Epithelial cell of esophagus (primary cell): ENCODE measurements at regions not wholly inside any gene's neighbourhood (a gene's known extent, or its start where the extent isn't known, plus 50 kb on each side); places are given as distances from the start of the nearest gene placed in this dataset.

Source experiments
- DNase-seq: peaks from one replicate; pipeline ENCODE4 v3.0.0; 2010; ENCODE audit warnings: low read depth
- H3K4me3 ChIP-seq: 2 replicates; pipeline ENCODE4 v1.5.1; 2011; ENCODE audit warnings: mild to moderate bottlenecking, low read length, control low read depth
- CTCF ChIP-seq: IDR thresholded peaks from 2 replicates; pipeline ENCODE4 v1.5.1; 2011; ENCODE audit warnings: low read depth, mild to moderate bottlenecking, low read length, control low read depth, inconsistent platforms; ENCODE audit not compliant: insufficient read depth; ENCODE audit errors: missing control alignments

- H3K4me3 ChIP-seq: no peak overlapping the region
- TF ChIP-seq CTCF: no peak
- DNase-seq: no peak
Measured at GRCh38 chr2:126846241-126846640, 52.4 kb upstream of the TEX51 start.
